GM10266 (cell line): ENCODE measurements at regions not wholly inside any gene's neighbourhood (a gene's known extent, or its start where the extent isn't known, plus 50 kb on each side); places are given as distances from the start of the nearest gene placed in this dataset.
A peak's percentile ranks its signal among the peaks of the same experiment; 100 is the strongest.

Source experiments
- DNase-seq: peaks from one replicate; pipeline ENCODE4 v3.0.0; 2012; ENCODE audit errors: extremely low spot score
- CTCF ChIP-seq: IDR thresholded peaks from 2 replicates; pipeline ENCODE4 v1.5.1; 2012; ENCODE audit warnings: mild to moderate bottlenecking, low read depth; ENCODE audit not compliant: control insufficient read depth, insufficient read depth; ENCODE audit errors: missing control alignments

- TF ChIP-seq CTCF = peak; percentile 31
- DNase-seq = no peak
Measured at GRCh38 chr7:131753620-131754222, 197.3 kb upstream of the PODXL start.

- TF ChIP-seq CTCF = no peak
- DNase-seq = no peak
Measured at GRCh38 chr7:131747658-131748232, 191.3 kb upstream of the PODXL start.

- TF ChIP-seq CTCF = no peak
- no peak for DNase-seq
Measured at GRCh38 chr7:131745390-131746248, 189.2 kb upstream of the PODXL start.

GRCh38 chr7:131741446-131741845 lies 185.0 kb upstream of the PODXL start:
- DNase-seq = no peak
- TF ChIP-seq CTCF = no peak

- no peak for DNase-seq
- TF ChIP-seq CTCF = no peak
Measured at GRCh38 chr7:131737746-131738465, 181.5 kb upstream of the PODXL start.

GRCh38 chr7:131735101-131735500 lies 178.7 kb upstream of the PODXL start:
- no peak for DNase-seq
- no peak for TF ChIP-seq CTCF

GRCh38 chr7:131733604-131734003 lies 177.2 kb upstream of the PODXL start:
- TF ChIP-seq CTCF = no peak
- DNase-seq = no peak
